Testis (tissue), 2 donors: ENCODE measurements at regions not wholly inside any gene's neighbourhood (a gene's known extent, or its start where the extent isn't known, plus 50 kb on each side); places are given as distances from the start of the nearest gene placed in this dataset.

Source experiments
- DNase-seq: peaks from one replicate; pipeline ENCODE4 v3.0.0-alpha.2; 2019
- H3K27ac ChIP-seq, 2 donors: fragments of 200-600 bp; sonication (generic); one replicate each; pipeline ENCODE4 v1.5.1; 2019
- H3K27me3 ChIP-seq: fragments of 200-600 bp; sonication (generic); one replicate; pipeline ENCODE4 v1.5.1; 2019
- H3K36me3 ChIP-seq: fragments of 200-600 bp; sonication (generic); one replicate; pipeline ENCODE4 v1.5.1; 2017; ENCODE audit warnings: low read depth; ENCODE audit errors: missing control alignments
- H3K4me1 ChIP-seq: fragments of 200-600 bp; sonication (generic); one replicate; pipeline ENCODE4 v1.5.1; 2019
- H3K4me3 ChIP-seq, 2 donors: fragments of 200-600 bp; sonication (generic); one replicate each; pipeline ENCODE4 v1.5.1; 2017 to 2019
- H3K9me3 ChIP-seq: fragments of 200-600 bp; sonication (generic); one replicate; pipeline ENCODE4 v1.5.1; 2017
- CTCF ChIP-seq, 3 experiments: fragments of 450-650 bp in 2 of 3; fragments of 200-600 bp in 1 of 3; sonication (generic) in 1 of 3; IDR thresholded peaks; one replicate each; pipeline ENCODE4 v1.5.1; 2016 to 2019; ENCODE audit warnings: antibody characterized with exemption in 3 of 3, mild to moderate bottlenecking in 2 of 3, moderate library complexity in 1 of 3
- POLR2A ChIP-seq: fragments of 450-650 bp; IDR thresholded peaks from one replicate; pipeline ENCODE4 v1.6.1; 2017; ENCODE audit warnings: antibody characterized with exemption, mild to moderate bottlenecking, moderate library complexity
- WGBS, 2 donors: methylation state at CpG; one replicate each; pipeline ENCODE4 v1.1.5; 2018; 5-methylcytosine and 5-hydroxymethylcytosine counted together
- intact Hi-C: fragments of 100-400 bp; cut with DNase I; formaldehyde crosslinking; loops from one replicate; pipeline ENCODE4 v1.15.1; 2023; ENCODE audit warnings: low total_unique reads

- DNase-seq, result no peak
- intact Hi-C loops, result no loop called here
- no peaks in the 10 kb centered on the region for H3K36me3 ChIP-seq
- H3K4me3 ChIP-seq, result no peak overlapping the region
- no peaks in the 10 kb centered on the region for H3K27me3 ChIP-seq
- H3K27ac ChIP-seq, result no peak overlapping the region
- no peaks in the 10 kb centered on the region for H3K9me3 ChIP-seq
- TF ChIP-seq POLR2A (no peak), CTCF (IDR thresholded peaks at IDR 0.05) (no peak)
- 0% methylated on average over 1 of the region's 1 CpG for WGBS, 2 donors
- H3K4me1 ChIP-seq, result no peaks in the 10 kb centered on the region
Measured at GRCh38 chr7:16344927-16345326, 76.4 kb downstream of the CRPPA start.

DNA sequence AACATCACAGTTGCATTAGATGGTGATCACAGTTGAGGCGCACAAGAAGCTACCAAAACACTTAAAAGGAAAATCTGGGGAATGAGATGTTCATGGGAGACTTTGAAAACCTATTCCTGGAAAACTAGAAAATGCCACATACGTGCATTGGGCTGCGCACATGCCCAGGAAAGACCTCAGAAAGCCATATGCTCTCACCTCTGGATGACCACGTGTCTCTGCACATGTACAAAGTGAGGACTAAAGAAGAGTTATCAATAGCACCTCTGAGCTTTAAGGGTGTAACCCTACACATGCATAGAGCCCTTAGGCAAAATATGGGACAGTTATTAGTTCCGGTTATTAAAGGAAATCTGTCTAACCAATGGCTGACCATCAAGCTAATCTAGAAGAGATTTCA lies 77.7 kb downstream of the CRPPA start:
- Histone ChIP-seq H3K36me3 (no peaks in the 10 kb centered on the region), H3K4me3 (no peak overlapping the region), H3K27ac (no peak overlapping the region), H3K4me1 (no peaks in the 10 kb centered on the region), H3K9me3 (no peaks in the 10 kb centered on the region), H3K27me3 (no peaks in the 10 kb centered on the region)
- intact Hi-C loops, result no loop called here
- no peak for DNase-seq
- 96 to 99% methylated on average over 5 of the region's 5 CpGs for WGBS, 2 donors
- TF ChIP-seq POLR2A (no peak), CTCF (IDR thresholded peaks at IDR 0.05) (no peak)

- TF ChIP-seq POLR2A (no peak), CTCF (IDR thresholded peaks at IDR 0.05) (no peak)
- Histone ChIP-seq H3K4me1 (no peaks in the 10 kb centered on the region), H3K27me3 (no peaks in the 10 kb centered on the region), H3K4me3 (no peak overlapping the region), H3K9me3 (no peaks in the 10 kb centered on the region), H3K27ac (no peak overlapping the region), H3K36me3 (no peaks in the 10 kb centered on the region)
- DNase-seq, result no peak
- WGBS, 2 donors, result 94 to 100% methylated on average over 1 of the region's 1 CpG
- intact Hi-C loops, result no loop called here
Measured at GRCh38 chr7:16338065-16338464, 83.3 kb downstream of the CRPPA start.

GRCh38 chr7:16326106-16326505 lies 95.2 kb downstream of the CRPPA start:
- intact Hi-C loops, result no loop called here
- no peak for DNase-seq
- TF ChIP-seq CTCF (IDR thresholded peaks at IDR 0.05), result no peak
- TF ChIP-seq POLR2A, result no peak
- no peaks in the 10 kb centered on the region for H3K36me3 ChIP-seq
- H3K27ac ChIP-seq, result no peak overlapping the region
- H3K27me3 ChIP-seq, result no peaks in the 10 kb centered on the region
- H3K4me1 ChIP-seq, result no peaks in the 10 kb centered on the region
- no peaks in the 10 kb centered on the region for H3K9me3 ChIP-seq
- H3K4me3 ChIP-seq, result no peak overlapping the region

DNA sequence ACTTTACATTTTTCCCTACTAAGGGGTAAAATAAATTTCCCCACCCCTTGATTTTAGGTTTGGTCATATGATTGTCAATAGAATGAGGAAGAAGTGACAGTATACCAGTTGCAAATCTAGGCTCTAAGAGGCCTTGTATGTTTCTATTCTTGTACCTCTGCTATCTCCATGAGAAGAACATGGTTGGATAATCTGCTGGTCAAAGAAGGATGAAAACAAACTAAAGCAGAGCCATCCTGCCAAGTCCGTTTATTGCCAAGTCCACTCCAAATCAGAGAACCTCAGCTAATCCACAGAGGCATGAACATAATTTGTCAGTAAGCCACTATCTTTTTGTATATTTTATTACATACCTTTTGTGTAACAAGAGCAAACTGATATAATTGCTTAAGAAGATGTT lies 98.0 kb downstream of the CRPPA start:
- Histone ChIP-seq H3K4me1 (no peaks in the 10 kb centered on the region), H3K9me3 (no peaks in the 10 kb centered on the region), H3K4me3 (no peak overlapping the region), H3K27me3 (no peaks in the 10 kb centered on the region), H3K36me3 (no peaks in the 10 kb centered on the region), H3K27ac (no peak overlapping the region)
- intact Hi-C loops, result no loop called here
- WGBS, 2 donors, result 71 to 72% methylated on average over 1 of the region's 1 CpG
- DNase-seq, result no peak
- TF ChIP-seq POLR2A (no peak), CTCF (IDR thresholded peaks at IDR 0.05) (no peak)
